GM23248 (cell line): ENCODE measurements at regions not wholly inside any gene's neighbourhood (a gene's known extent, or its start where the extent isn't known, plus 50 kb on each side); places are given as distances from the start of the nearest gene placed in this dataset.

Experiments used
- EZH2 ChIP-seq: fragments of 200-600 bp; sonication (generic); IDR thresholded peaks from 2 replicates; pipeline ENCODE4 v1.6.1; 2018; ENCODE audit warnings: antibody characterized with exemption, mild to moderate bottlenecking; ENCODE audit not compliant: insufficient read depth, poor library complexity, severe bottlenecking
- EZH2phosphoT487 ChIP-seq: fragments of 200-600 bp; sonication (generic); IDR thresholded peaks from 2 replicates; pipeline ENCODE4 v1.6.1; 2018; ENCODE audit warnings: antibody characterized with exemption, moderate library complexity, mild to moderate bottlenecking, low read depth; ENCODE audit not compliant: insufficient read depth

GRCh38 chrX:145687146-145687545, 130.5 kb upstream of the SLITRK2 start:
- TF ChIP-seq EZH2phosphoT487: no peak
- no peak for TF ChIP-seq EZH2
